ENCODE measurements at regions not wholly inside any gene's neighbourhood (a gene's known extent, or its start where the extent isn't known, plus 50 kb on each side); places are given as distances from the start of the nearest gene placed in this dataset.

GRCh38 chr3:43894176-43895049 lies 203.7 kb downstream of the ABHD5 start:
- peak in 1 of 3 experiments; percentile 47 for DNase-seq (ENCODE audit: low read depth in 3 of 3)

GRCh38 chr3:43895573-43895972 lies 204.8 kb downstream of the ABHD5 start:
- no peak for DNase-seq (ENCODE audit: low read depth in 3 of 3)

DNA sequence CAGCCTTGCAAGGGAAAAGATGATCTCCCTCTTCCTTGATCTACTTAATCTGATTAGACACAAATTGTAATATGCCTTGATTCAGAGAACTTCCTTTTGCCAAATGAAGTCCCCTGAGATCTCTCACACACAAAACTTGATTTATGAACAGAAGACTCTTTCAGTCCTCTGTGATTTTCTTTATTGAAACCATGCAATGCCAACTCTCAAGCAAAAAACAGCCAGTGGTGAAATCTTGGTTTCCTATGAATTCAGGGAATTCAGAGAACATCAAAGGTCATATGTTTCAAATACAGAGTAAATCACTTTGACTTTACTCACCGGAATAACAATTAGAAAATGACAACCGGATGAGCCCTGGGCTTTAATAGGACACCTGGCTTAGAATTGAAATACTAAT lies 211.7 kb downstream of the ABHD5 start:
- no peak for DNase-seq (ENCODE audit: low read depth in 3 of 3)

DNA sequence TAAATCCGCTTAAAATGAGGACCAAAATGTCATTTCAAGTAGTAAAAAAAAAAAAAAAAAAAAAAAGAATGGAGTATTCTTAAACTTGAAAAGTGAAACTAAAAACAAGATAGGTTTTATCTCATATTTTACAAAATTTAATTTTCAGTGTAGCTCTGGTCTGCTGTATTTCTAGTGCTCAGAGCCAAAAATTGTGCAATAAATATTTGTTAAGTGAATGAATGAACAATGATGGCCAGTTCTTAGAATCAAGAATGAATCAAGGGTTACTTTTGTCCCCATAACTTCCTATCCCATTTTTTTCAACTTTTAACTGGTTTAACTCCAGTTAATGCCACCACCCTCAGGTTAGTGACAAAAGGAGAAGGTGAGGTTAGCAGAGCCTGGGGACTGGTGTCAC lies 214.4 kb downstream of the ABHD5 start:
- DNase-seq (ENCODE audit: low read depth in 3 of 3), result no peak

DNA sequence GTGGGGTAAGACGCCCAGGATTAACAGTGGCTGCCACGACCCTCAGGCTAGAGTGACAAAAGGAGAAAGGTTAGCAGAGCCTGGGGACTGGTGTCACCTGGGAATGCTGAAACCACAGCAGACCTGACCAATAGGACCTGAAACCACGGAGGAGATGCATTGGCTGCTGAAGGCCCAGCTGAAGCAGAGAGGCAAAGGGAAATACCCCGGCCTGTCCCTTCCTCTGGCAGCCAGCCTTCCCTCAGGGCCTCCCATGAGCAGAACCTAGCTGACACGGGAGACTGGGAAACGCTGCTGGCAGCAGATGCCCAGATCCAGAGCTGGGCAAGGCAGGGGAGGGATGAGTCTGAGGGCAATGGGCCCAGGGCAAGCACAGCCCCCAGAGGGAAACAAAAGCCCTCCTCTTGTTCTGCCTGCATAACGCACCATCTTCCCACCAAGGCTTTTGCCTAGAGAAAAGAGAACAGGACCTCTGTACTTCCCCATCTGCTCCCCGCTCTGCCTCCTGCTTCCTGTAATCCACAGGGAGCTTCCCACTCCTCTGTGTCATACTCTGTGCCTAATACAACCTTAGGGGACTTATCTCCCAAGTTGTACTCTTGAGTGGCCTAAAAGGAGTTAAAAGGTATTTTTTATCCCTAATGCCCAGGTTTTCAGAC lies 216.2 kb downstream of the ABHD5 start:
- no peak for DNase-seq (ENCODE audit: low read depth in 3 of 3)

DNA sequence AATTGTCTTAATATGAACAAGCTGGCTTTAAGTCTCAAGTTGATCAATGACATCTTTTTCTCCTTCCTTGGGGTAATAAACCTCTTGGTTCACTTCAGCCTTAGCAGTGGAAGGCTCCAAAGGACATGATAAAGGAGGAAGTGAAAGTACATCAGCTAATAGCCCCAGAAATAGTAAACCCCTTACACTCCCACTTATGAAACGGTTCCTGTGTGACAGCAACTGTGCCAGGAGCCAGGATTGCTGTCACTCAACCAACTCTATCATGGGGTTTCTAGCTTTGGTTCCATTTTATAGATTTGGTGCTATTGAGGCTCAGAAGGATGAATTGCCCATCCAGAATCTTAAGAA lies 216.7 kb downstream of the ABHD5 start:
- DNase-seq (ENCODE audit: low read depth in 3 of 3), result no peak

DNA sequence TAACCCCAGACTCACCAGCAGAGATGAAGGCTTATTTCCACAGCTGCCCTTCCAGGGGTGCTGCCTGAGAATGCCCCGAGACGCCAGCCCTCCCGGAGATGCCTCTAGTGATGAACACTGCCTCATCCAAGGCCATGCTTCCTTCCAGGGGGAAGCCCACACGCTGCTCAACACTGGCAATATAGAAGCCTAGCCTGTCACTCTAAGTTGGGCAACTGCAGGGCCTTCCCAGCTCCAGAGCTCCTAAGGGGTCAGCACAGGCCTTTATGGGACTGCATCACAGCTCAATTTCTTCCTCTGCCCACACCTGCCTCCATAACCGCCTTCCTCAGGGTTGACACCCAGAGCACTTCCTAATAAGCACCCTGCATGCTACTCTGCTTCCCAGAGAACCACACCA lies 217.7 kb downstream of the ABHD5 start:
- no peak for DNase-seq (ENCODE audit: low read depth in 3 of 3)

- DNase-seq (ENCODE audit: low read depth in 3 of 3), result no peak
These were observed 218.4 kb downstream of the ABHD5 start for GRCh38 chr3:43909149-43909548.

GRCh38 chr3:43910750-43911149 lies 220.0 kb downstream of the ABHD5 start:
- DNase-seq (ENCODE audit: low read depth in 3 of 3), result no peak

DNA sequence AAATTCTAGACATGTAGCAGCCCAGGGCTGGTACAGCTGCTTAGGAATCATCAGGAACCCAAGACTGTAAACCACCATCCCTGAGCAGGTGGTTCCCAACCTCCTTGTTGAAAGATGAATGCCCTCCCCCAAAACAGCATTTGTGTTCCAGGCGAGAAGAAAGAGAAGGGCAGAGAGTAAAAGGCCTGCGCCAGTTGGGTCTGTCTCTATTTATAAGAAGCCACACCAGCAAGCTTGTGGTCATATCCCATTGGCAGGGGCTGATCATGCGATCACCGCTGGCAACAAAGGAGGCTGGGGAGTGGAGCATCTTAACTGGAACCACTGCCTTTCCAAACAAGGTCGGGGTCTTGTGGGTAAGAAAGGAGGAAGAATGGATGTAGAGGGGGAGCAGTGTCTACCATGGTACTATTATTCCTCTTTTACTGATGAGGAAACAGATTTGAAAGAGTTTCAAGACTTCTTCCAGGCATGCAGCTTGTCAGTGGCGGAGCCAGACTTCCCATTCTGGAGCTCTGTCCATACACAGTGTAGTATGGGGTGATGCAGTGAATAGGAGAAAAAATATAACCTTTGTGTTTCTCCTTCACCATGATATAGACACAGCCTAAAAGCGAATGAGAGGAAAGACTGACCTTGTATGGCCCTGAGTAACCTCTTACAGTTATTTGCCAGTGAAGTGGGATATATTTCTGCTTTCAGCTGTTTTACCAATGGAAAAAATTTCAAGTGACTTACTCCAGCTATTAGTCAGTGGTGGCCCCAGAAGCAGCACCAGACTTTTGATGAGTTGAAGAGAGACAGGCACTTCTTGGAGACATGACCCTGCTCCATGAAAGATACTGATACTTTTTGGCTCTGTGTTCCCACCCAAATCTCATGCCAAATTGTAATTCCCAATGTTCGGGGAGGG lies 222.6 kb downstream of the ABHD5 start:
- no peak for DNase-seq (ENCODE audit: low read depth in 3 of 3)

DNA sequence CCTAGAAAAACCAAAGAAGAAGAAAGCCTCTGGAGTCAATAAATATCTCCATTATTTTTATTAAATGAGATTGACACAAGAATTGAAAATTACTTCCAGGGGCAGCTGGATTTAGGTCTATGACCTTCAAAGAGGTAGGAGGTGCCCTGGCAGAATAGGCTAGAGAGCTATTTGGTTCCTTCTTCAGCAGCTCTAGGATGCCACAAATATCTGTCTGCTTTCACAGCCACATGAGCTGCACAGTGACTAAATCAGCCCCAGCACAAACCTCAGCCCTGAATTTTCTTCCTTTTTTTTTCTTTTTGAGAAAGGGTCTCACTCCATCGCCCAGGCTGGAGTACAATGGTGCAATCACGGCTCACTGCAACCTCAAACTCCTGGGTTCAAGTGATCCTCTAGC lies 223.5 kb downstream of the ABHD5 start:
- DNase-seq (ENCODE audit: low read depth in 3 of 3), result no peak

DNA sequence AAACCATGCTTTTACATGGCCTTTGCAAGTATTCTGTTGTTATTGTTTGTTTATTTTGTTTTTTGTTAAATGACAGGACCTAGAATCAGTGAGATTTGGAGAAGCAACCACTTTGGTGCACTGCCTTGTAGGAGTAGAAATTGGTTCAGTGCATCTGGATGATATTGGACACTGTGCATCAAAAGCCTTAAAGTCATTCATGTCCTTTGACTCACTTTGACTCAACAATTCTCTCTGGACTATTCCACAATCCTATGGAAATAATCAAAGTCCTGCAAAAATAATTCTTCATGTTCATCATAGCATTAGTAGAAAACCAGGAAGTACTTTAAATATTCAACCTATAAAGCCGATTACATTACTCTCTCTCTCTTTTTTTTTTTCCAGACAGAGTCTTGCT lies 224.8 kb downstream of the ABHD5 start:
- DNase-seq (ENCODE audit: low read depth in 3 of 3), result no peak

DNA sequence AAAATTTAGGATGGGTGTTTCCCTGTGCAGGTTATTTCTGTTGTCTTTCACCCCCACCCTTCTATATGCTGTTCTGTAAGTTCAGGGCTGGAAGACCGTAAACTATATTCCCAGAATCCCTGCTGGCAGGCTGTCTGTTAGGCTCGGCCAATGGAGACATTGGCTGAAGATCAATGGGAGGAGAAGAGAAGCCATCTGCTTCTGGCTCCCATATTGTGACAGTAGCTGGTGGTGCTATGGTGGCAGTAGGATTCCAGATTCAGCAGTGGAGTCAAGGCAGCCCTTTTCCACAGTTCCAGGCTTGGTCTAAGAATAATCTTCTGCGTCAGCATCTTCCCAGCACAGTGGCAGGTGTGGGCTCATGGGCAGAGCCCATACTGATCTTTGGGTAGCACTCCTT lies 226.6 kb downstream of the ABHD5 start:
- DNase-seq (ENCODE audit: low read depth in 3 of 3), result no peak

GRCh38 chr3:43919029-43919428 lies 228.3 kb downstream of the ABHD5 start:
- DNase-seq (ENCODE audit: low read depth in 3 of 3), result no peak

GRCh38 chr3:43921056-43921648 lies 230.4 kb downstream of the ABHD5 start:
- no peak for DNase-seq (ENCODE audit: low read depth in 3 of 3)

GRCh38 chr3:43922374-43922773 lies 231.6 kb downstream of the ABHD5 start:
- no peak for DNase-seq (ENCODE audit: low read depth in 3 of 3)

- no peak for DNase-seq (ENCODE audit: low read depth in 3 of 3)
These were observed 232.6 kb downstream of the ABHD5 start for GRCh38 chr3:43923104-43923882.

DNA sequence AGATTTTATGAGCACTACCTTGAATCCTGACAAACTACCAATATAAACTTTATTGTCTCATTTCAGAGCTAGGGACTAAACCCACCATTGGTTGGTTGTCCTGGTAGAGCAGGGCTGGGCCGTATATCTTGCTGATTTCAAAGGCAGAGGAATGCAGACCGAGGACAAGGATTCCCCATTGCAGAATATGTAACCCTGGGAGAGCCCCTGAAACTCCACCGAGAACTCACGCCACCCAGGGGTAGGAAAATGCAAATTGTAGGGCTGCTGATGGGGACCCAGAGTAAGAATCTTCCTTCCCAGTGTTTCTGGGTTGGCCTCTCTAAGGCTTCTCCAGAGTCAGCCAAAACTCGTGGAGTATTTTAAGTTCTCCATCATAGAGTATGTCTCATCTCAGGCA lies 235.3 kb downstream of the ABHD5 start:
- DNase-seq (ENCODE audit: low read depth in 3 of 3), result no peak

GRCh38 chr3:43932921-43933320 lies 242.2 kb downstream of the ABHD5 start:
- no peak for DNase-seq (ENCODE audit: low read depth in 3 of 3)

GRCh38 chr3:43948013-43948412 lies 257.3 kb downstream of the ABHD5 start:
- DNase-seq (ENCODE audit: low read depth in 3 of 3), result no peak

DNA sequence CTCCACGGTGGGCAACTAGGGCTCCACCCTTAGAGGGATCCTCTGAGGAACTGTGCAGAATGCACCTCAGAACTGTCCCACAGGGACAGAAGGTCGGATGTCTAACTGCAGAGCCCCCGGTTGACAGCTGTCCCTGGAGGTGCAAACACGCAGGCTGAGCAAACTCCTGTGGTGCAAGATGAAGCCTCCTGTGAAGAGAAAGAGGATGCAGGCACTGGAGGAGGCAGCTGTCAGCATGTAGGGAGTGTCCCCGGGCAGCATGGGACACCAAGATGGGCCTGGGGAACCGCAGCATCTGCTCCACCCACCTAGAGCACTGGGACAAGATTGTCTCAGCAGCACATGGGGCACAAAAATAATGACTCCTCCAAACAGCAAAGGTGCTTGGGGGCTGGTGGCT lies 258.9 kb downstream of the ABHD5 start:
- no peak for DNase-seq (ENCODE audit: low read depth in 3 of 3)
